Limb (tissue), 2 donors: ENCODE measurements at regions not wholly inside any gene's neighbourhood (a gene's known extent, or its start where the extent isn't known, plus 50 kb on each side); places are given as distances from the start of the nearest gene placed in this dataset.
"Not testable (repeated sequence)": the region's sequence is repeated elsewhere in the genome, so short reads cannot be mapped to it uniquely, and the experiment has no call there.

Experiments used
- DNase-seq, 2 donors: peaks; one replicate each; pipeline ENCODE4 v3.0.0-alpha.2; 2016; ENCODE audit errors: extremely low spot score in 2 of 2

GRCh38 chrX:31014474-31014873 lies 57.4 kb downstream of the FTHL17 start:
- DNase-seq, result not testable (repeated sequence)

GRCh38 chrX:31012509-31013025 lies 59.3 kb downstream of the FTHL17 start:
- DNase-seq, result no peak

DNA sequence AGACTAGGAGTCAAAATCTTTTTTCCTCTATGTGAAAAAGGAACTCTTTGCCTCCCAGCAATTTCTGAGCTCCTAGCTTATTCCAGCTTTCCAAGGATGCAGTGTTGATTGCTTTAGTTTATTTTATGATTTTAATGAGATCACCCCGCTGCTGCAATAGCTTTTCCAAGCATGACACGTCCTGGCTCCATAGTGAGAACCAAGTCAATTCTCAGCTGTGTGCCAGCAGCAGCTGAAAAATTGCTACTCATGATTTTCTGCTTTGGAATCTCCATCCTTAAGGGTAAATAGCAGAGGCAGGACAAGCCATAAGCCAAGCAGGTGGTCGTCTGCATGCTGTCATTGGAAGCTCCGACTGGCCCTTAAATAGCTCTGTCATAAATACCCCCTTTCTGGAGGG lies 64.5 kb downstream of the FTHL17 start:
- DNase-seq, result no peak

DNA sequence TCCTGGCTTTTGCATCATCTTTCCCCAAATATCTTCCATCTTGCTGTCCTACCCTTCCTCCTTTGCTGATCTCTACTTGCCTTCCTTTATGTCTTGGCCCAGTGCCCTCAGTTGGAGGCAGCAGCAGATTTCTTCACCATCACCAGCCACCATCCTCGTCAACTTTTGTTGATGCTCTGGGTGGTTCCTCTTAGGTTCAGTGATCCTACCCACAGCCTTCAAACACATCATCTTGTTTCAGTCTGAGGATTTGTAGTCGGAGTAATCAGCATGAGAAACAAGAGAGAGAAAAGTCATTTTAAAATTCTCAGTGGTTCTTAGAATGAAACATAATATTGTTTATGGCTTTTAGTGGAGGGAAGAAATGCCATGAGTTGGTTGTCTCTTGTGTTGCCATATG lies 65.8 kb downstream of the FTHL17 start:
- DNase-seq, result no peak

GRCh38 chrX:30997411-30997810 lies 74.4 kb downstream of the FTHL17 start:
- no peak for DNase-seq

GRCh38 chrX:30995705-30996104 lies 76.1 kb downstream of the FTHL17 start:
- no peak for DNase-seq

GRCh38 chrX:30995060-30995700 lies 76.7 kb downstream of the FTHL17 start:
- DNase-seq, result no peak

DNA sequence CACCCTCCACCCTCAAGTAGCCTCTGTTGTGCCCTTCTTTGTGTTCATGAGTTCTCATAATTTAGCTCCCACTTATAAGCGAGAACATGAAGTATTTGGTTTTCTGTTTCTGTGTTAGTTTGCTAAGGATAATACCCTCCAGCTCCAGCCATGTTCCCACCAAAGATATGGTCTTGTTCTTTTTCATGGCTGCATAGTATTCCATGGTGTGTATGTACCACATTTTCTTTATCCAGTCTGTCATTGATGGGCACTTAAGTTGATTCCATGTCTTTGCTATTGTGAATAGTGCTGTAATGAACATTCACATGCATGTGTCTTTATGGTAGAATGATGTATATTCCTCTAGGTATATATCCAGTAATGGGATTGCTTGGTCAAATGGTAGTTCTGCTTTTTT lies 77.8 kb downstream of the FTHL17 start:
- not testable (repeated sequence) for DNase-seq

DNA sequence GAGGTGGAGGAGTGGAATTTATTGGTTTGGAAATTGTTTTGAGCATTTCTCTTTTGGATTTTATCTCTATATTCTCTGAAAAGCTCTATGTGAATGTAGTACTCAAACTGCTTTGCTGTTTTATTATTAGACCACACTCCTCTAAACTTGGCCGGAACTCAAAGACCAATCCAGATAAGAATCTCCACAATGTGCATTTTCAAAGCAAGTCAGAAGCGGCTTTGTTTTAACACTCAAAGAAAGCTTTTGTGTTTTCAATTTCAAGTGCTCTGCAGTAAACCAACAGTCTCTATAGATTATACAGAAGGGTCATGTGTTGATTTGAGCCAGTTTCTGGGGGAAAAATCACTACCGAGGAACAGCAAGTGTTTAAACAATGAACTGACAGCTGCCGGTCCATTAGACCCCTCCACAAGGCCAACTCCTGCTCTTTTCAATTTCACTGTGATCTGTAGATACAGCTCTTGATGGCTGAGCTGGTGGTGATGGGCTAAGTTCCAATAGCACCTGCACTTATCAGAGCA lies 79.4 kb downstream of the FTHL17 start:
- DNase-seq, result no peak

- no peak for DNase-seq
Measured at GRCh38 chrX:30990361-30990760, 81.5 kb downstream of the FTHL17 start.

- no peak for DNase-seq
Measured at GRCh38 chrX:30982467-30982866, 89.4 kb downstream of the FTHL17 start.

DNA sequence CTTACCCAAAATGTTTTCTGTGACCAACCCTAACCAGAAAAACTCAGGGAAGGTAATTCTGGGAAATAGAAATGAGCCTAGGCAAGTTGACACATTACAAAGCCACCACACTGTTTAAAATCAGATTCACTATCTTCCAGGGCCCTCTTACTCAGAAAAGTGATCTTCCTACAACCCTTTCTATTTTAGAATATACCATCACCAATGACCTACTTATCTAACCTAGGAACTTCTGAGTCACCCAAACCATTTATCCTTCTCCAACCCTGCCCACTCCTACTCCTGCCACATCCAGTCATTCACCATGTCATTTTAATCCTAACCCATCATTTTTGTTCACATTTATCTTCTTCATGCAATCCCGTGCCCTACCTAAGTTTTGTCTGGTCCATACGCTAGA lies 89.9 kb downstream of the FTHL17 start:
- DNase-seq, result no peak

DNA sequence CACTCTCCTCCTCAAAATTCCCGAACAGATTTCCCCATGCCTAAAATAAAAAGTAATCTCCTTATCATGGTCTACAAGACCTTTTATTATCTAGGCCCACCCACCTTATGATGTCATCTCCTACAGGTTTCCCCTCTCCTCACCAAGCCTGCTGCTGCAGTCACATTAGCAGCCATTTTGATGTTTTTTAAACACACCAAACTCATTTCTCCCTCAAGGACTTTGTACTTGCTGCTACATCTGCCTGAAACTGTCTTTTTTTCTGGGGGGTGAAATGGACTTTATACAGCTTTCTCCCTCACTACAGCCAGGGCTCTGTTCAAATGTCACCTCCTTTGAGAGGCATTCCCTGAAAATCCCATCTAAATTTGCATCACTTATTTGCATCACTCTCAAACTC lies 90.2 kb upstream of the TAB3 start:
- DNase-seq, result no peak

DNA sequence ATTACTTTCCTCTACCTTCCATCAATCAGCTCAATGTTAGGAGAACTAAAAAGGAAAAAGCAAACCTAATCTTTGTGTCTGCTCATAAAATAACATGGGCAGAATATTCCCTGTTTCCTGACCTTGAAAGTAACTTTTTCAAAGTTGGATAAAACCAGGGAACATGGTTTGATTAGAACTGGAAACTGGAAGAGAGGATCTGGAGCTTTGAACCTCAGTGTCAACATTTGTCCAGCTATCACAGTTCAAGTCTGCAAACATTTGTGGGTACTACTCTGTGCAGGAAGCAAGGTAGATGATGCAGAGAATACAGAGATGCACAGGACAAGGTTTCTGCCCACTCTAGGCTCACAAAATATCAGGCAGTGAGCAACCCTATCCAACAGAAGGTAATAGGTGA lies 86.4 kb upstream of the TAB3 start:
- DNase-seq, result no peak

DNA sequence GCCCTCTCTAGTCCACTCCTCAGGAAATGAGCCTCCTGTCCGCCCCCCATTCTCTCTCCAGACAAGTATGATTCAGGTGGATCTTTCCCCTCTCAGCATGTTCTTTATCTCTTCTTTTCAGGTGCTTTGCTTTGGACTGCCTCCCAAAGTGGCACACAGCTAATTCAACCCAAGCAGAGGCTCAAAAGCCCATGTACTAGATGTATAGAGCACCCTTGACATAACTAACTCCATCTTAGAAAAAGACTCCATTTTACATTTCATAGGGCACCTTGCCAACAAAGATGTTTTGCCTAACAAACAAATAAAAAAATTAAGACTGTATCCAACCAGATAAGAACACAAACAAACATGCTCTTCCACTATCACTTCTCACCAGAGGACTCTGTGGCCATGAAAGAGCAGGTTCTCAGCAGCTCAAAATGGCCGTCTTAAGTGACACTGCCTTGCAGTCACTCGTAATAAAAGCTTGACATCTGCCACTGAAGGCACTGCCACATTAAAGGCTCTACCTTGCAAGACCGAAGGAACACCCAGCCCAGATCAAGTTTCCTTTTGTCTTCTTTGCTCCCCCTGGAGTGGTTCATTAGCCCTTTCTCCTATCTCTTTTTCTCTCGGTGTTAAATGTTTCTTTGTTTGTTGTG lies 84.9 kb upstream of the TAB3 start:
- DNase-seq, result no peak

GRCh38 chrX:30971774-30972603 lies 82.9 kb upstream of the TAB3 start:
- peak; percentile 30 to 69 for DNase-seq

GRCh38 chrX:30967516-30967915 lies 78.5 kb upstream of the TAB3 start:
- no peak for DNase-seq

DNA sequence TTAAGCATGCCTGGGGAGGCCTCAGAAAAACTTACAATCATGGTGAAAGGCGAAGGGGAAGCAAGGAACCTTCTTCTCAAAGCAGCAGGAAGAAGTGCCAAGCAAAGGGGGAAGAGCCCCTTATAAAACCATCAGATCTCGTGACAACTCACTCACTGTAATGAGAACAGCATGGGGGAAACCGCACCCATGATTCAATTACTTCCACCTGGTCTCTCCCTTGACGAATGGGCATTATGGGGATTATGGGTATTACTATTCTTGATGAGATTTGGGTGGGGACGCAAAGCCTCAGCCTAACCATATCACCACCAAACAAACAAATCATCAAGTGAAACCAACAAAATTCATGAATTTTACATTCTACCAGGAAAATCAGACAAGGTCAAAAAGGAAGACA lies 76.7 kb upstream of the TAB3 start:
- no peak for DNase-seq

- no peak for DNase-seq
Measured at GRCh38 chrX:30961387-30962174, 72.5 kb upstream of the TAB3 start.

DNA sequence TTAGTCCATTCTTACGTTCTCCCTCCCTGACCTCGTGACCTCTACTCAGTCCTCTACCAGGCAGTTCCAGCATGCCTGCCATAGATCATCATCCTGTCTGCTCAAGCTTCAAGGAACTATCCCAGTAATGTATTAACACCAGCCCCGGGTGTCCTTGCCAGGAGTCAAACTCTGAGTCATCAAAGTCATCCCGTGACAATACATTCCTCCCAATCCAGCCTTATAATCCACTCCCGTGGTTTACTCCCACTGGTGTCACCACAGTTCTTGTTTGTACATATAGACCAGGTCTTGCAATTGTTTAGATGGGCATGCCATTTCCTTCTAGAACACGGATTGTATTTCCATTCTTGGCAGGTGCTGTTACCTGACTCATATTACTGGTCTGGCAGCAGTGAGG lies 68.7 kb upstream of the TAB3 start:
- no peak for DNase-seq

DNA sequence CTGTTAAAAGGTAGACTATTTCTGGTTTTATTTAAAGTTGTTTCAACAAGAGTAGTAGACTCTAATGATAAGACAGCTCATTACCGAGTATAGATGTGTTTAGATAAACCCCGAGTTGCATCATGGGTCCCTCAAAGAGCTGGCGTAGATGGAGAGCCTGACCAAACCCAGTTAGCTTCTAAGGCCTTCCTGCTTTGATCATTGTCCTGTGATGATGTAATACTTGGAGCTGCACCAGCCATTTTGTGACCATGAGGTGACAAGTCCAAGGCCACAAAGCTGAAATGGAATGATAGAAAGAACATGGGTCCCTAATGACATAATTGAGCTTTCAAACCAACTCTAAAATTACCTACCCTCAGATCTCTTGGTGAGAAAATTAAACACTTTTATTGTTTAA lies 66.6 kb upstream of the TAB3 start:
- no peak for DNase-seq
